ENCODE measurements at regions not wholly inside any gene's neighbourhood (a gene's known extent, or its start where the extent isn't known, plus 50 kb on each side); places are given as distances from the start of the nearest gene placed in this dataset.

- no peak for DNase-seq (ENCODE audit: low read depth)
Observed at GRCh38 chr5:87949676-87950631, 318.7 kb downstream of the TMEM161B start.

GRCh38 chr5:87948486-87948885 lies 320.2 kb downstream of the TMEM161B start:
- DNase-seq (ENCODE audit: low read depth), result no peak

GRCh38 chr5:87946271-87946670 lies 322.4 kb downstream of the TMEM161B start:
- DNase-seq (ENCODE audit: low read depth), result no peak

GRCh38 chr5:87945286-87945650 lies 323.4 kb downstream of the TMEM161B start:
- no peak for DNase-seq (ENCODE audit: low read depth)

GRCh38 chr5:87944553-87945285 lies 323.9 kb downstream of the TMEM161B start:
- DNase-seq (ENCODE audit: low read depth), result no peak

GRCh38 chr5:87940775-87941174 lies 327.9 kb downstream of the TMEM161B start:
- DNase-seq (ENCODE audit: low read depth), result no peak

GRCh38 chr5:87936667-87937066 lies 332.0 kb downstream of the TMEM161B start:
- DNase-seq (ENCODE audit: low read depth), result no peak

- DNase-seq (ENCODE audit: low read depth), result no peak
Observed at GRCh38 chr5:87924436-87924835, 344.2 kb downstream of the TMEM161B start.

GRCh38 chr5:87916320-87916719 lies 352.3 kb downstream of the TMEM161B start:
- DNase-seq (ENCODE audit: low read depth), result no peak

GRCh38 chr5:87912419-87912818 lies 356.2 kb downstream of the TMEM161B start:
- DNase-seq (ENCODE audit: low read depth), result no peak

GRCh38 chr5:87909382-87909781 lies 359.3 kb downstream of the TMEM161B start:
- no peak for DNase-seq (ENCODE audit: low read depth)

GRCh38 chr5:87906962-87907361 lies 361.7 kb downstream of the TMEM161B start:
- no peak for DNase-seq (ENCODE audit: low read depth)

GRCh38 chr5:87900419-87900818 lies 368.2 kb downstream of the TMEM161B start:
- no peak for DNase-seq (ENCODE audit: low read depth)

- DNase-seq (ENCODE audit: low read depth), result no peak
Observed at GRCh38 chr5:87899721-87900131, 368.9 kb downstream of the TMEM161B start.

GRCh38 chr5:87899208-87899661 lies 369.4 kb downstream of the TMEM161B start:
- DNase-seq (ENCODE audit: low read depth), result no peak

- DNase-seq (ENCODE audit: low read depth), result no peak
Observed at GRCh38 chr5:87898574-87898973, 370.1 kb downstream of the TMEM161B start.

GRCh38 chr5:87888139-87888538 lies 380.5 kb downstream of the TMEM161B start:
- DNase-seq (ENCODE audit: low read depth), result no peak

- DNase-seq (ENCODE audit: low read depth), result no peak
Observed at GRCh38 chr5:87887247-87887646, 381.4 kb downstream of the TMEM161B start.

GRCh38 chr5:87886164-87886563 lies 382.5 kb downstream of the TMEM161B start:
- no peak for DNase-seq (ENCODE audit: low read depth)

- no peak for DNase-seq (ENCODE audit: low read depth)
Observed at GRCh38 chr5:87885758-87886157, 382.9 kb downstream of the TMEM161B start.

GRCh38 chr5:87877495-87877894 lies 391.1 kb downstream of the TMEM161B start:
- no peak for DNase-seq (ENCODE audit: low read depth)

- no peak for DNase-seq (ENCODE audit: low read depth)
Observed at GRCh38 chr5:87877023-87877422, 391.6 kb downstream of the TMEM161B start.

GRCh38 chr5:87876616-87877015 lies 392.0 kb downstream of the TMEM161B start:
- DNase-seq (ENCODE audit: low read depth), result no peak

Measured in activated gamma-delta T cell treated with anti-CD3 and anti-CD28 coated beads, Interleukin-2, amount 50 U/mL, for 16 hours (primary cell).